HCT116 (cell line): ENCODE measurements at regions not wholly inside any gene's neighbourhood (a gene's known extent, or its start where the extent isn't known, plus 50 kb on each side); places are given as distances from the start of the nearest gene placed in this dataset.

ENCODE experiments used
- ATAC-seq: fragments of 200-7000 bp; cut with Tn5 transposase; 2 replicates; pipeline ENCODE4 v1.9.1; 2020; ENCODE audit warnings: mild to moderate bottlenecking, moderate library complexity
- BruUV-seq: library from RNA; stranded (reverse); fragments of 400-500 nt; replicated peaks from 2 replicates; lab custom pipeline; 2021; lab: Mats Ljungman, UMichigan
- CTCF ChIA-PET: fragments of 300-600 bp; sonication (Branson Sonifier 250); formaldehyde crosslinking; loops from one replicate; lab custom pipeline; 2021; ENCODE audit warnings: antibody characterized with exemption; lab: Charles Lee
- POLR2A ChIA-PET: fragments of 300-600, 350-600 bp; sonication (Branson Sonifier 250); formaldehyde crosslinking; loops from one replicate; lab custom pipeline; 2021; ENCODE audit warnings: antibody characterized with exemption; lab: Charles Lee
- RAD21 ChIA-PET, 2 experiments: fragments of 300-600 bp; sonication (Branson Sonifier 250); formaldehyde crosslinking; loops; one replicate each; lab custom pipeline; 2023; ENCODE audit warnings: low total read pairs in 2 of 2; ENCODE audit not compliant: uncharacterized antibody in 2 of 2, unreplicated experiment in 2 of 2, low non-redundant PET in 1 of 2; lab: Charles Lee
- DNase-seq: peaks from one replicate; pipeline ENCODE4 v3.0.0-alpha.2; 2010; ENCODE audit warnings: low read depth, low spot score
- H2AFZ ChIP-seq: fragments of 200-600 bp; shearing (Covaris generic), sonication (generic); 2 replicates; pipeline ENCODE4 v1.6.1; 2017; ENCODE audit warnings: low read depth, mixed run types, mixed read lengths, antibody characterized with exemption, low read length; ENCODE audit not compliant: poor library complexity, severe bottlenecking
- H3K27ac ChIP-seq: 2 replicates; pipeline ENCODE4 v1.5.1; 2012; ENCODE audit warnings: low read depth, low read length
- H3K27me3 ChIP-seq: fragments of 200-600 bp; sonication (generic); 2 replicates; pipeline ENCODE4 v1.6.1; 2016; ENCODE audit warnings: mixed run types, low read length, mixed read lengths; ENCODE audit not compliant: insufficient read depth
- H3K36me3 ChIP-seq, 2 experiments: fragments of 200-500 bp in 1 of 2; fragments of 200-600 bp in 1 of 2; sonication (Bioruptor generic) in 1 of 2; sonication (generic) in 1 of 2; 2 replicates each; pipeline versions ENCODE4 v1.5.1 to v1.6.1; 2014 to 2016; ENCODE audit warnings: low read length in 2 of 2, inconsistent platforms in 1 of 2, mixed read lengths in 1 of 2, mixed run types in 1 of 2; ENCODE audit not compliant: insufficient read depth in 2 of 2, control insufficient read depth in 1 of 2
- H3K4me1 ChIP-seq, 2 experiments: fragments of 200-600 bp in 1 of 2; sonication (generic) in 1 of 2; 2 replicates each; pipeline versions ENCODE4 v1.5.1 to v1.6.1; 2012 to 2017; ENCODE audit warnings: low read length in 2 of 2, inconsistent platforms in 1 of 2, mild to moderate bottlenecking in 1 of 2, mixed read lengths in 1 of 2, mixed run types in 1 of 2, moderate library complexity in 1 of 2; ENCODE audit not compliant: insufficient read depth in 2 of 2, control insufficient read depth in 1 of 2
- H3K4me2 ChIP-seq: fragments of 200-600 bp; sonication (generic); 2 replicates; pipeline ENCODE4 v1.6.1; 2017; ENCODE audit warnings: mixed run types, low read length, mixed read lengths
- H3K4me3 ChIP-seq, 2 experiments: fragments of 200-600 bp in 1 of 2; sonication (generic) in 1 of 2; replicated peaks in 1 of 2; 2 replicates each; pipeline ENCODE4 v1.5.1; 2011 to 2016; ENCODE audit warnings: low read length in 2 of 2, control low read depth in 1 of 2, low read depth in 1 of 2, mild to moderate bottlenecking in 1 of 2, mixed read lengths in 1 of 2, mixed run types in 1 of 2
- H3K79me2 ChIP-seq: fragments of 200-600 bp; sonication (generic); 2 replicates; pipeline ENCODE4 v1.6.1; 2017; ENCODE audit warnings: mild to moderate bottlenecking, mixed run types, low read length, moderate library complexity, mixed read lengths; ENCODE audit not compliant: insufficient read depth
- H3K9ac ChIP-seq: fragments of 200-600 bp; sonication (generic); 2 replicates; pipeline ENCODE4 v1.6.1; 2016; ENCODE audit warnings: low read length, mixed read lengths
- H3K9me2 ChIP-seq: fragments of 200-600 bp; sonication (generic), shearing (Covaris generic); 2 replicates; pipeline ENCODE4 v1.6.1; 2017; ENCODE audit warnings: mixed run types, mild to moderate bottlenecking, moderate library complexity; ENCODE audit not compliant: insufficient read depth
- H3K9me3 ChIP-seq, 2 experiments: fragments of 200-500 bp in 1 of 2; fragments of 200-600 bp in 1 of 2; sonication (Bioruptor generic) in 1 of 2; sonication (generic) in 1 of 2; 2 replicates each; pipeline ENCODE4 v1.6.1; 2014 to 2017; ENCODE audit warnings: low read length in 2 of 2, mixed read lengths in 2 of 2, inconsistent platforms in 1 of 2, low read depth in 1 of 2, mild to moderate bottlenecking in 1 of 2, mixed run types in 1 of 2, moderate library complexity in 1 of 2; ENCODE audit not compliant: control insufficient read depth in 1 of 2, insufficient read depth in 1 of 2
- H4K20me1 ChIP-seq: fragments of 200-600 bp; sonication (generic), shearing (Covaris generic); 2 replicates; pipeline ENCODE4 v1.6.1; 2017; ENCODE audit warnings: mixed run types, mild to moderate bottlenecking, moderate library complexity; ENCODE audit not compliant: insufficient read depth
- CBX3 ChIP-seq: IDR thresholded peaks from 2 replicates; pipeline ENCODE4 v1.6.1; 2012; ENCODE audit warnings: low read depth
- CEBPB ChIP-seq: IDR thresholded peaks from 2 replicates; pipeline ENCODE4 v1.6.1; 2012; ENCODE audit warnings: low read depth
- EGR1 ChIP-seq: IDR thresholded peaks from 2 replicates; pipeline ENCODE4 v1.6.1; 2012; ENCODE audit warnings: low read depth
- ELF1 ChIP-seq: IDR thresholded peaks from 2 replicates; pipeline ENCODE4 v1.6.1; 2012; ENCODE audit warnings: low read depth, borderline replicate concordance
- EZH2 ChIP-seq: fragments of 200-600 bp; sonication (generic); IDR thresholded peaks from 2 replicates; pipeline ENCODE4 v1.6.1; 2017; ENCODE audit warnings: antibody characterized with exemption, mixed run types
- EZH2phosphoT487 ChIP-seq: fragments of 200-600 bp; IDR thresholded peaks from 2 replicates; pipeline ENCODE4 v1.6.1; 2018; ENCODE audit warnings: antibody characterized with exemption, borderline replicate concordance
- FOSL1 ChIP-seq: IDR thresholded peaks from 2 replicates; pipeline ENCODE4 v1.6.1; 2012; ENCODE audit warnings: low read depth
- JUND ChIP-seq: IDR thresholded peaks from 2 replicates; pipeline ENCODE4 v1.6.1; 2012
- POLR2A ChIP-seq: IDR thresholded peaks from 2 replicates; pipeline ENCODE4 v1.7.0; 2011; ENCODE audit warnings: borderline replicate concordance; ENCODE audit not compliant: insufficient read depth, insufficient read length; ENCODE audit errors: extremely low read depth
- RAD21 ChIP-seq: IDR thresholded peaks from 2 replicates; pipeline ENCODE4 v1.6.1; 2012; ENCODE audit warnings: low read depth, mild to moderate bottlenecking
- SIN3A ChIP-seq: IDR thresholded peaks from 2 replicates; pipeline ENCODE4 v1.6.1; 2012; ENCODE audit warnings: low read depth
- SP1 ChIP-seq: IDR thresholded peaks from 2 replicates; pipeline ENCODE4 v1.6.1; 2012; ENCODE audit warnings: low read depth
- SRF ChIP-seq: IDR thresholded peaks from 2 replicates; pipeline ENCODE4 v1.6.1; 2012; ENCODE audit warnings: low read depth
- YY1 ChIP-seq: IDR thresholded peaks from 2 replicates; pipeline ENCODE4 v1.6.1; 2011; ENCODE audit warnings: low read length, low read depth, moderate library complexity, mild to moderate bottlenecking; ENCODE audit not compliant: insufficient replicate concordance; ENCODE audit errors: extremely low read depth
- ZNF274 ChIP-seq: fragments of 200-500 bp; sonication (Bioruptor generic); IDR thresholded peaks from 2 replicates; pipeline ENCODE4 v1.6.1; 2014; ENCODE audit warnings: mild to moderate bottlenecking, low read depth, low read length, inconsistent platforms
- intact Hi-C: fragments of 100-400 bp; cut with micrococcal nuclease; formaldehyde crosslinking; loops from 2 replicates; pipeline ENCODE4 v1.10.0; 2022
- TF ChIP-seq, protein P1 (sequence below): IDR thresholded peaks from 2 replicates; pipeline ENCODE4 v1.6.1; 2012
- TF ChIP-seq, protein P2 (sequence below): IDR thresholded peaks from 2 replicates; pipeline ENCODE4 v1.6.1; 2012
- TF ChIP-seq, protein P3 (sequence below): IDR thresholded peaks from 2 replicates; pipeline ENCODE4 v1.6.1; 2012; ENCODE audit warnings: low read depth
- TF ChIP-seq, protein P4 (sequence below): IDR thresholded peaks from 2 replicates; pipeline ENCODE4 v1.6.1; 2011; ENCODE audit warnings: mild to moderate bottlenecking, low read length, moderate library complexity; ENCODE audit not compliant: insufficient replicate concordance; ENCODE audit errors: extremely low read depth

DNA sequence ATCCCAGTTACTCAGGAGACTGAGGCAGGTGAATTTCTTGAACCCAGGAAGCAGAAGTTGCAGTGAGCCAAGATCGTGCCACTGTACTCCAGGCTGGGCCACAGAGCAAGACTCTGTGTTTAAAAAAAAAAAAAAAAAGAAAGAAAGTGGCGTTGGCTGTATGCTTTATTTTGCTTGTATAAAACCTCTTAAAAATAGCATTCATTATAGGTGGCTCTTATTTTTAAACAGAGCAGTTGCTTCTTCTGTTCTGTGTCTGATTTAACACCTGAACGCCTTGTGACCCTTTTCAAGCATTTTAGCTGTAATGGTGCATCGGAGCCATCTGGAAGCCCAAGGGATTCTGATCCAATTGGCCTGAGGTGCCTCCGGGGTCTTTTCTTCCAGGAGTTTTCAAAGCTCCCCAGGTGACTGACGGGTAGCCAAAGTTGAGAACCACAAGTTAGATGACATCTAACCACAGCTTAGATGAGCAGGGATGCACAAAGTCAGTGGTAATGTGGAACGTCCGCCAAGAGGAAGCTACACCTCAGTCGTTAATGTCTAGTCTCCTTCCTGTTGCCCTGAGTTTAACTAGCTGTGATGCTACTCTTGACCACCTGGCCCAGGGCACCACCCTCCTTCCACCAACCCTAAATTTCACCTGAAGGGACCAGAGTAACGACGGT, 274.6 kb upstream of the KLF6 start:
- no peaks in the 10 kb centered on the region for H3K27me3 ChIP-seq
- DNase-seq, result no peak
- H3K9me2 ChIP-seq, result no peaks in the 10 kb centered on the region
- H3K4me1 ChIP-seq, result no peaks in the 10 kb centered on the region
- ChIA-PET POLR2A (interaction anchor here (0.7 kb wide), 1 partner anchor 230 kb away, joined by 3 read pairs; no protein-coding TSS in a partner anchor), RAD21 (no interaction called here), CTCF (no interaction called here)
- H3K27ac ChIP-seq, result no peak overlapping the region
- H2AFZ ChIP-seq, result no peak overlapping the region
- TF ChIP-seq EZH2 (no peak), FOSL1 (no peak), EZH2phosphoT487 (no peak), EGR1 (no peak), YY1 (no peak), CEBPB (no peak), SRF (no peak), CBX3 (no peak), ELF1 (no peak), JUND (no peak), RAD21 (no peak), ZNF274 (no peak), POLR2A (no peak), SIN3A (no peak), SP1 (no peak)
- TF ChIP-seq, protein P1, sequence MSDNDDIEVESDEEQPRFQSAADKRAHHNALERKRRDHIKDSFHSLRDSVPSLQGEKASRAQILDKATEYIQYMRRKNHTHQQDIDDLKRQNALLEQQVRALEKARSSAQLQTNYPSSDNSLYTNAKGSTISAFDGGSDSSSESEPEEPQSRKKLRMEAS, result no peak
- TF ChIP-seq, protein P2, sequence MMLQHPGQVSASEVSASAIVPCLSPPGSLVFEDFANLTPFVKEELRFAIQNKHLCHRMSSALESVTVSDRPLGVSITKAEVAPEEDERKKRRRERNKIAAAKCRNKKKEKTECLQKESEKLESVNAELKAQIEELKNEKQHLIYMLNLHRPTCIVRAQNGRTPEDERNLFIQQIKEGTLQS, result no peak
- TF ChIP-seq, protein P3, sequence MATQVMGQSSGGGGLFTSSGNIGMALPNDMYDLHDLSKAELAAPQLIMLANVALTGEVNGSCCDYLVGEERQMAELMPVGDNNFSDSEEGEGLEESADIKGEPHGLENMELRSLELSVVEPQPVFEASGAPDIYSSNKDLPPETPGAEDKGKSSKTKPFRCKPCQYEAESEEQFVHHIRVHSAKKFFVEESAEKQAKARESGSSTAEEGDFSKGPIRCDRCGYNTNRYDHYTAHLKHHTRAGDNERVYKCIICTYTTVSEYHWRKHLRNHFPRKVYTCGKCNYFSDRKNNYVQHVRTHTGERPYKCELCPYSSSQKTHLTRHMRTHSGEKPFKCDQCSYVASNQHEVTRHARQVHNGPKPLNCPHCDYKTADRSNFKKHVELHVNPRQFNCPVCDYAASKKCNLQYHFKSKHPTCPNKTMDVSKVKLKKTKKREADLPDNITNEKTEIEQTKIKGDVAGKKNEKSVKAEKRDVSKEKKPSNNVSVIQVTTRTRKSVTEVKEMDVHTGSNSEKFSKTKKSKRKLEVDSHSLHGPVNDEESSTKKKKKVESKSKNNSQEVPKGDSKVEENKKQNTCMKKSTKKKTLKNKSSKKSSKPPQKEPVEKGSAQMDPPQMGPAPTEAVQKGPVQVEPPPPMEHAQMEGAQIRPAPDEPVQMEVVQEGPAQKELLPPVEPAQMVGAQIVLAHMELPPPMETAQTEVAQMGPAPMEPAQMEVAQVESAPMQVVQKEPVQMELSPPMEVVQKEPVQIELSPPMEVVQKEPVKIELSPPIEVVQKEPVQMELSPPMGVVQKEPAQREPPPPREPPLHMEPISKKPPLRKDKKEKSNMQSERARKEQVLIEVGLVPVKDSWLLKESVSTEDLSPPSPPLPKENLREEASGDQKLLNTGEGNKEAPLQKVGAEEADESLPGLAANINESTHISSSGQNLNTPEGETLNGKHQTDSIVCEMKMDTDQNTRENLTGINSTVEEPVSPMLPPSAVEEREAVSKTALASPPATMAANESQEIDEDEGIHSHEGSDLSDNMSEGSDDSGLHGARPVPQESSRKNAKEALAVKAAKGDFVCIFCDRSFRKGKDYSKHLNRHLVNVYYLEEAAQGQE, result no peak
- TF ChIP-seq, protein P4, sequence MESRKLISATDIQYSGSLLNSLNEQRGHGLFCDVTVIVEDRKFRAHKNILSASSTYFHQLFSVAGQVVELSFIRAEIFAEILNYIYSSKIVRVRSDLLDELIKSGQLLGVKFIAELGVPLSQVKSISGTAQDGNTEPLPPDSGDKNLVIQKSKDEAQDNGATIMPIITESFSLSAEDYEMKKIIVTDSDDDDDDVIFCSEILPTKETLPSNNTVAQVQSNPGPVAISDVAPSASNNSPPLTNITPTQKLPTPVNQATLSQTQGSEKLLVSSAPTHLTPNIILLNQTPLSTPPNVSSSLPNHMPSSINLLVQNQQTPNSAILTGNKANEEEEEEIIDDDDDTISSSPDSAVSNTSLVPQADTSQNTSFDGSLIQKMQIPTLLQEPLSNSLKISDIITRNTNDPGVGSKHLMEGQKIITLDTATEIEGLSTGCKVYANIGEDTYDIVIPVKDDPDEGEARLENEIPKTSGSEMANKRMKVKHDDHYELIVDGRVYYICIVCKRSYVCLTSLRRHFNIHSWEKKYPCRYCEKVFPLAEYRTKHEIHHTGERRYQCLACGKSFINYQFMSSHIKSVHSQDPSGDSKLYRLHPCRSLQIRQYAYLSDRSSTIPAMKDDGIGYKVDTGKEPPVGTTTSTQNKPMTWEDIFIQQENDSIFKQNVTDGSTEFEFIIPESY, result no peak
- no peak for ATAC-seq
- intact Hi-C loops, result no loop called here
- no peaks in the 10 kb centered on the region for H3K36me3 ChIP-seq
- H4K20me1 ChIP-seq, result no peaks in the 10 kb centered on the region
- H3K4me3 ChIP-seq, result no peak overlapping the region
- H3K79me2 ChIP-seq, result no peaks in the 10 kb centered on the region
- H3K9ac ChIP-seq, result no peak overlapping the region
- BruUV-seq, result no TSS peak
- no peak overlapping the region for H3K4me2 ChIP-seq
- no peaks in the 10 kb centered on the region for H3K9me3 ChIP-seq
